ENCODE measurements at regions not wholly inside any gene's neighbourhood (a gene's known extent, or its start where the extent isn't known, plus 50 kb on each side); places are given as distances from the start of the nearest gene placed in this dataset.

DNA sequence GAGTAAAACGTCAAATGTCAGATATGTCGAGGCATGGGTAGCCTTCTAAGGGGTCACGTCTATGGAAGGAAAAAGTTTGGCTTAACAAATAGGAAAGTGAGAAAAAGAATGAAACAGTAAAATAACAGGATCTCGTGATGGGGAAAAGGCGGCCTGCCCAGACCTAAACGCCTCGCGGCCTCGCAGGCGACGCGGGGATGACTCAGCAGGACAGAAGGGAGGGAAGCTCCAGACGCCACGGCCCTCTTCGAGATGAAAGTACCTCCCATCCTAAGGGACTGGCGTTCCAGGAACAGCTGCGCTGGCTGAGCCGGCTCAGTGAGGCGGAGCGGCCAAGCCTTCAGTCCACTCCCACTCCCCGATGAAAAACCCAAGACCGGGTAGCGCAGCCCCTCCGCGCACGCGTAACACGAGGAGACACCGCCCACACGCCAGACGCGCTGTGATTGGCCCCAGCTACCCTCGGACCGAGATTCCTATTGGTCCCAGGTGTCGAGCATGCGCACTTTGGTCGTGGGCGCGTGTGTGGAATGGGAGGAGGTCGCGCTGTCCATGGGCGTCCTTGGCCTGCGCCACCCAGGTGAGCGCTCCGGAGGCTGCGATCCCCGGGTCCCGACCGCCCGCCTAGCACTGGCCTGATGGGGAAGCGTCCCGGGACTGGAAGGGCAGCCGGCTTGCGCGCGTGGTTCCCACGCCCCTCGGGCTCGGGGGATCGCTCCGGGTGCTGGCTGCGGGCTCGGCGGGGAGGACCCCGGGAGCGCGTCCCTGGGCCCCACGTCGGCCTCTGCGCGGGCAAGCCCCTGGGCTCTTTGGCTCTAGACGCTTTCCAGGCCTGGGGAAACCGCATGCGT, 588.5 kb downstream of the MTRR start (continued):
- TF ChIP-seq ARID4B (CRISPR knock-in tag; IDR thresholded peaks at IDR 0.05; ENCODE audit: borderline replicate concordance) (peak; percentile 16; the same call in 1 of the 2 replicates), NFYB (CRISPR knock-in tag; conservative IDR thresholded peaks at IDR 0.05; ENCODE audit: low read depth) (peak; percentile 76), TCF7 (CRISPR knock-in tag; IDR thresholded peaks at IDR 0.05; ENCODE audit: low read depth) (no peak), IRF2 (CRISPR knock-in tag; IDR thresholded peaks at IDR 0.05; ENCODE audit: borderline replicate concordance, low read depth) (no peak)

DNA sequence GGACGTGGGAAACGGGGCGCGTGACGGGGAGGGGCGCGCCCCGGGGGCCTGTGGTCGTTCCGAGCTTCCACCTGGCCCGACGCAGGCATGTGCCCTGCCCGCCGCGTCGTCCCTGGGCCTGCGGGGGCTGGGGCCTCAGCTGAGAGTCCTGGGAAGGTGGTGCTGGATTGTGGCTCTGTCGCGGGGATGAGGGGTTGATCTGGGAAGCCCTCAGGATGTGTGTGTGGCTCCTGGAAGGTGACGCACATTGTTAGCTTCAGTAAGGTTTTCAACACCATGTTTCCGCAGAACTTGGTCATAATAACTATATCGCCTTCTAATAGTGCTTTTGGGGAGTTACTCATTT, 589.1 kb downstream of the MTRR start:
- ChIA-PET CTCF (no interaction called here), POLR2A (no interaction called here)
- peak; percentile 15 for DNase-seq (ENCODE audit: low spot score)
- H3K4me3 Mint-ChIP-seq, result peak overlapping the region; percentile 74
- peak; percentile 47 for ATAC-seq
- H3K27ac Mint-ChIP-seq, result no peak overlapping the region
- TF ChIP-seq MLX (CRISPR knock-in tag; IDR thresholded peaks at IDR 0.05) (no peak), FOXP4 (CRISPR knock-in tag; IDR thresholded peaks at IDR 0.05) (0 out of 2 replicates have a peak, but pooled peaks have one; percentile 4)
- peaks cover 16% of the 10 kb centered on the region for H3K27me3 Mint-ChIP-seq (ENCODE audit: low read depth)
- peaks cover 7% of the 10 kb centered on the region for H3K4me1 Mint-ChIP-seq
- peaks cover 9% of the 10 kb centered on the region for H3K36me3 Mint-ChIP-seq
- peaks cover 20% of the 10 kb centered on the region for H3K9me3 Mint-ChIP-seq

GRCh38 chr5:8461543-8461942, 592.6 kb downstream of the MTRR start:
- no peak for DNase-seq (ENCODE audit: low spot score)
- ATAC-seq, result no peak
- ChIA-PET POLR2A (no interaction called here), CTCF (no interaction called here)
- H3K36me3 Mint-ChIP-seq, result peaks cover 4% of the 10 kb centered on the region
- no peak overlapping the region for H3K4me3 Mint-ChIP-seq
- peaks cover 11% of the 10 kb centered on the region for H3K4me1 Mint-ChIP-seq
- no peak overlapping the region for H3K27ac Mint-ChIP-seq
- H3K27me3 Mint-ChIP-seq (ENCODE audit: low read depth), result peaks cover 13% of the 10 kb centered on the region
- TF ChIP-seq GTF2I (CRISPR knock-in tag; conservative IDR thresholded peaks at IDR 0.05) (no peak), NR1H2 (CRISPR knock-in tag; IDR thresholded peaks at IDR 0.05) (no peak), MXD4 (CRISPR knock-in tag; IDR thresholded peaks at IDR 0.05; ENCODE audit: borderline replicate concordance) (no peak), IRF2 (CRISPR knock-in tag; IDR thresholded peaks at IDR 0.05; ENCODE audit: borderline replicate concordance, low read depth) (no peak), ZBTB21 (CRISPR knock-in tag; IDR thresholded peaks at IDR 0.05; ENCODE audit: borderline replicate concordance) (no peak), CREM (CRISPR knock-in tag; IDR thresholded peaks at IDR 0.05) (no peak), MAX (CRISPR knock-in tag; IDR thresholded peaks at IDR 0.05) (no peak), GABPB1 (CRISPR knock-in tag; IDR thresholded peaks at IDR 0.05) (no peak)
- TF ChIP-seq, protein P1, sequence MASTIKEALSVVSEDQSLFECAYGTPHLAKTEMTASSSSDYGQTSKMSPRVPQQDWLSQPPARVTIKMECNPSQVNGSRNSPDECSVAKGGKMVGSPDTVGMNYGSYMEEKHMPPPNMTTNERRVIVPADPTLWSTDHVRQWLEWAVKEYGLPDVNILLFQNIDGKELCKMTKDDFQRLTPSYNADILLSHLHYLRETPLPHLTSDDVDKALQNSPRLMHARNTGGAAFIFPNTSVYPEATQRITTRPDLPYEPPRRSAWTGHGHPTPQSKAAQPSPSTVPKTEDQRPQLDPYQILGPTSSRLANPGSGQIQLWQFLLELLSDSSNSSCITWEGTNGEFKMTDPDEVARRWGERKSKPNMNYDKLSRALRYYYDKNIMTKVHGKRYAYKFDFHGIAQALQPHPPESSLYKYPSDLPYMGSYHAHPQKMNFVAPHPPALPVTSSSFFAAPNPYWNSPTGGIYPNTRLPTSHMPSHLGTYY (CRISPR knock-in tag; IDR thresholded peaks at IDR 0.05), result no peak
- TF ChIP-seq, protein P2, sequence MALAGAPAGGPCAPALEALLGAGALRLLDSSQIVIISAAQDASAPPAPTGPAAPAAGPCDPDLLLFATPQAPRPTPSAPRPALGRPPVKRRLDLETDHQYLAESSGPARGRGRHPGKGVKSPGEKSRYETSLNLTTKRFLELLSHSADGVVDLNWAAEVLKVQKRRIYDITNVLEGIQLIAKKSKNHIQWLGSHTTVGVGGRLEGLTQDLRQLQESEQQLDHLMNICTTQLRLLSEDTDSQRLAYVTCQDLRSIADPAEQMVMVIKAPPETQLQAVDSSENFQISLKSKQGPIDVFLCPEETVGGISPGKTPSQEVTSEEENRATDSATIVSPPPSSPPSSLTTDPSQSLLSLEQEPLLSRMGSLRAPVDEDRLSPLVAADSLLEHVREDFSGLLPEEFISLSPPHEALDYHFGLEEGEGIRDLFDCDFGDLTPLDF (CRISPR knock-in tag; IDR thresholded peaks at IDR 0.05), result no peak
- TF ChIP-seq, protein P3, sequence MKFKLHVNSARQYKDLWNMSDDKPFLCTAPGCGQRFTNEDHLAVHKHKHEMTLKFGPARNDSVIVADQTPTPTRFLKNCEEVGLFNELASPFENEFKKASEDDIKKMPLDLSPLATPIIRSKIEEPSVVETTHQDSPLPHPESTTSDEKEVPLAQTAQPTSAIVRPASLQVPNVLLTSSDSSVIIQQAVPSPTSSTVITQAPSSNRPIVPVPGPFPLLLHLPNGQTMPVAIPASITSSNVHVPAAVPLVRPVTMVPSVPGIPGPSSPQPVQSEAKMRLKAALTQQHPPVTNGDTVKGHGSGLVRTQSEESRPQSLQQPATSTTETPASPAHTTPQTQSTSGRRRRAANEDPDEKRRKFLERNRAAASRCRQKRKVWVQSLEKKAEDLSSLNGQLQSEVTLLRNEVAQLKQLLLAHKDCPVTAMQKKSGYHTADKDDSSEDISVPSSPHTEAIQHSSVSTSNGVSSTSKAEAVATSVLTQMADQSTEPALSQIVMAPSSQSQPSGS (CRISPR knock-in tag; IDR thresholded peaks at IDR 0.05; ENCODE audit: borderline replicate concordance, low read depth), result no peak
- H3K9me3 Mint-ChIP-seq, result peaks cover 11% of the 10 kb centered on the region
